CD4-positive, alpha-beta memory T cell (primary cell): ENCODE measurements at regions not wholly inside any gene's neighbourhood (a gene's known extent, or its start where the extent isn't known, plus 50 kb on each side); places are given as distances from the start of the nearest gene placed in this dataset.
A peak's percentile ranks its signal among the peaks of the same experiment; 100 is the strongest.

ENCODE experiments used
- CTCF ChIA-PET: fragments of 350-600 bp; sonication (Branson Sonifier 250); formaldehyde crosslinking; loops from one replicate; lab custom pipeline; 2021; ENCODE audit warnings: inconsistent platforms; ENCODE audit not compliant: partially characterized antibody; lab: Charles Lee
- POLR2A ChIA-PET: fragments of 350-600 bp; sonication (Branson Sonifier 250); formaldehyde crosslinking; loops from one replicate; lab custom pipeline; 2021; ENCODE audit not compliant: partially characterized antibody; lab: Charles Lee
- DNase-seq, 5 donors: peaks; one replicate each; pipeline versions ENCODE4 v3.0.0 to v3.0.0-alpha.2; 2020 to 2022; ENCODE audit warnings: mixed read lengths in 1 of 5
- H3K27ac ChIP-seq: one replicate; pipeline ENCODE4 v1.7.0; 2013; ENCODE audit warnings: low read depth, low read length
- H3K27me3 ChIP-seq: 2 replicates; pipeline ENCODE4 v1.7.0; 2013; ENCODE audit warnings: mild to moderate bottlenecking, low read length, moderate library complexity; ENCODE audit not compliant: insufficient read depth
- H3K36me3 ChIP-seq: 2 replicates; pipeline ENCODE4 v1.7.0; 2013; ENCODE audit warnings: mild to moderate bottlenecking, low read length, moderate library complexity; ENCODE audit not compliant: insufficient read depth
- H3K4me1 ChIP-seq: 2 replicates; pipeline ENCODE4 v1.7.0; 2013; ENCODE audit warnings: mild to moderate bottlenecking, low read length, moderate library complexity; ENCODE audit not compliant: insufficient read depth
- H3K4me3 ChIP-seq, 2 donors: one replicate each; pipeline ENCODE4 v1.7.0; 2013; ENCODE audit warnings: low read length in 2 of 2, mild to moderate bottlenecking in 1 of 2
- H3K9me3 ChIP-seq, 2 donors: one replicate each; pipeline ENCODE4 v1.7.0; 2013; ENCODE audit warnings: low read length in 2 of 2, control low read depth in 1 of 2; ENCODE audit not compliant: control insufficient read depth in 1 of 2
- H3K27ac Mint-ChIP-seq, 7 donors: one replicate each; pipeline ENCODE4 v1.8.0; 2020 to 2021; ENCODE audit warnings: mixed read lengths in 7 of 7, mild to moderate bottlenecking in 6 of 7, inconsistent platforms in 3 of 7, moderate library complexity in 3 of 7
- H3K27me3 Mint-ChIP-seq, 2 donors: one replicate each; pipeline ENCODE4 v1.8.0; 2020 to 2021; ENCODE audit warnings: mixed read lengths in 2 of 2
- H3K36me3 Mint-ChIP-seq, 2 donors: one replicate each; pipeline ENCODE4 v1.8.0; 2020 to 2021; ENCODE audit warnings: mixed read lengths in 2 of 2, inconsistent platforms in 1 of 2, mild to moderate bottlenecking in 1 of 2
- H3K4me1 Mint-ChIP-seq, 4 donors: one replicate each; pipeline ENCODE4 v1.8.0; 2020 to 2021; ENCODE audit warnings: mixed read lengths in 4 of 4, mild to moderate bottlenecking in 1 of 4
- H3K4me3 Mint-ChIP-seq, 8 donors: one replicate each; pipeline ENCODE4 v1.8.0; 2020 to 2021; ENCODE audit warnings: mixed read lengths in 8 of 8, mild to moderate bottlenecking in 7 of 8, moderate library complexity in 6 of 8, inconsistent platforms in 3 of 8
- H3K9me3 Mint-ChIP-seq, 8 donors: one replicate each; pipeline ENCODE4 v1.8.0; 2020 to 2021; ENCODE audit warnings: mixed read lengths in 8 of 8, mild to moderate bottlenecking in 5 of 8, inconsistent platforms in 3 of 8, moderate library complexity in 1 of 8
- intact Hi-C: fragments of 100-400 bp; cut with micrococcal nuclease; formaldehyde crosslinking; loops from one replicate; pipeline ENCODE4 v1.15.1; 2023

GRCh38 chr1:59096501-59096900 is 200.4 kb upstream of the FGGY start:
- CTCF ChIA-PET, result no interaction called here
- H3K9me3 Mint-ChIP-seq, result no peaks in the 10 kb centered on the region
- H3K4me3 Mint-ChIP-seq, result no peak overlapping the region

GRCh38 chr1:59098655-59099054 is 198.2 kb upstream of the FGGY start:
- no peaks in the 10 kb centered on the region for H3K9me3 Mint-ChIP-seq

More at GRCh38 chr1:59096501-59096900, 200.4 kb upstream of the FGGY start:
- Histone ChIP-seq H3K4me3 (no peak overlapping the region), H3K9me3 (no peaks in the 10 kb centered on the region), H3K27ac (no peak overlapping the region), H3K36me3 (no peaks in the 10 kb centered on the region), H3K27me3 (no peaks in the 10 kb centered on the region), H3K4me1 (no peaks in the 10 kb centered on the region)
- POLR2A ChIA-PET, result no interaction called here
- DNase-seq, result no peak
- no peak overlapping the region for H3K27ac Mint-ChIP-seq
- intact Hi-C loops, result no loop called here
- no peaks in the 10 kb centered on the region for H3K4me1 Mint-ChIP-seq
- peaks cover 0 to 1% of the 10 kb centered on the region in 2 donors for H3K27me3 Mint-ChIP-seq
- H3K36me3 Mint-ChIP-seq, result no peaks in the 10 kb centered on the region

GRCh38 chr1:59100708-59101374 is 196.1 kb upstream of the FGGY start:
- Histone ChIP-seq H3K4me3 (no peak overlapping the region), H3K36me3 (no peaks in the 10 kb centered on the region), H3K27me3 (no peaks in the 10 kb centered on the region), H3K4me1 (no peaks in the 10 kb centered on the region), H3K9me3 (no peaks in the 10 kb centered on the region), H3K27ac (no peak overlapping the region)
- POLR2A ChIA-PET, result no interaction called here
- H3K36me3 Mint-ChIP-seq, result no peaks in the 10 kb centered on the region
- peaks cover 0 to 1% of the 10 kb centered on the region in 2 donors for H3K27me3 Mint-ChIP-seq
- DNase-seq, result no peak
- intact Hi-C loops, result no loop called here
- no peaks in the 10 kb centered on the region for H3K4me1 Mint-ChIP-seq
- CTCF ChIA-PET, result no interaction called here
- H3K4me3 Mint-ChIP-seq, result no peak overlapping the region
- no peak overlapping the region for H3K27ac Mint-ChIP-seq
- no peaks in the 10 kb centered on the region for H3K9me3 Mint-ChIP-seq

More at GRCh38 chr1:59098655-59099054, 198.2 kb upstream of the FGGY start:
- POLR2A ChIA-PET, result no interaction called here
- no peak overlapping the region for H3K4me3 Mint-ChIP-seq
- H3K9me3 ChIP-seq, result no peaks in the 10 kb centered on the region
- no peaks in the 10 kb centered on the region for H3K36me3 Mint-ChIP-seq
- no peak overlapping the region for H3K27ac ChIP-seq
- no peak overlapping the region for H3K4me3 ChIP-seq
- no peaks in the 10 kb centered on the region for H3K4me1 Mint-ChIP-seq
- H3K36me3 ChIP-seq, result no peaks in the 10 kb centered on the region
- CTCF ChIA-PET, result no interaction called here
- no peaks in the 10 kb centered on the region for H3K27me3 ChIP-seq
- intact Hi-C loops, result no loop called here
- H3K27ac Mint-ChIP-seq, result no peak overlapping the region
- H3K4me1 ChIP-seq, result no peaks in the 10 kb centered on the region
- H3K27me3 Mint-ChIP-seq, result peaks cover 0 to 1% of the 10 kb centered on the region in 2 donors
- DNase-seq, result no peak

- DNase-seq, result no peak
- CTCF ChIA-PET, result no interaction called here
Measured at GRCh38 chr1:59101518-59101917, 195.4 kb upstream of the FGGY start.

GRCh38 chr1:59103457-59103856 is 193.4 kb upstream of the FGGY start:
- H3K27me3 ChIP-seq, result no peaks in the 10 kb centered on the region
- H3K9me3 Mint-ChIP-seq, result no peaks in the 10 kb centered on the region
- H3K27ac Mint-ChIP-seq, result peak overlapping the region in 1 of 7 donors; percentile 65
- peaks cover 0 to 1% of the 10 kb centered on the region in 2 donors for H3K27me3 Mint-ChIP-seq
- no peaks in the 10 kb centered on the region for H3K4me1 ChIP-seq
- no peaks in the 10 kb centered on the region for H3K36me3 ChIP-seq
- intact Hi-C loops, result no loop called here
- CTCF ChIA-PET, result no interaction called here
- H3K4me3 ChIP-seq, result no peak overlapping the region
- no peak overlapping the region for H3K27ac ChIP-seq
- H3K4me3 Mint-ChIP-seq, result no peak overlapping the region
- no peaks in the 10 kb centered on the region for H3K4me1 Mint-ChIP-seq
- POLR2A ChIA-PET, result no interaction called here
- no peaks in the 10 kb centered on the region for H3K9me3 ChIP-seq
- no peak for DNase-seq
- no peaks in the 10 kb centered on the region for H3K36me3 Mint-ChIP-seq

More at GRCh38 chr1:59101518-59101917, 195.4 kb upstream of the FGGY start:
- Mint-ChIP-seq H3K9me3 (no peaks in the 10 kb centered on the region), H3K36me3 (no peaks in the 10 kb centered on the region), H3K27ac (no peak overlapping the region), H3K4me3 (no peak overlapping the region), H3K27me3 (peaks cover 0 to 1% of the 10 kb centered on the region in 2 donors), H3K4me1 (no peaks in the 10 kb centered on the region)
- no peak overlapping the region for H3K27ac ChIP-seq
- POLR2A ChIA-PET, result no interaction called here
- H3K27me3 ChIP-seq, result no peaks in the 10 kb centered on the region
- no peaks in the 10 kb centered on the region for H3K36me3 ChIP-seq
- no peaks in the 10 kb centered on the region for H3K4me1 ChIP-seq
- no peak overlapping the region for H3K4me3 ChIP-seq
- intact Hi-C loops, result no loop called here
- no peaks in the 10 kb centered on the region for H3K9me3 ChIP-seq

- POLR2A ChIA-PET, result interaction anchor here (1.3 kb wide), 1 partner anchor 9 kb away, joined by 3 read pairs; no protein-coding TSS in a partner anchor
- no peaks in the 10 kb centered on the region for H3K36me3 ChIP-seq
- DNase-seq, result no peak
Measured at GRCh38 chr1:59104191-59104760, 192.6 kb upstream of the FGGY start.

GRCh38 chr1:59105548-59106507 is 191.1 kb upstream of the FGGY start:
- Histone ChIP-seq H3K27me3 (no peaks in the 10 kb centered on the region), H3K27ac (no peak overlapping the region), H3K36me3 (no peaks in the 10 kb centered on the region), H3K9me3 (no peaks in the 10 kb centered on the region), H3K4me1 (no peaks in the 10 kb centered on the region), H3K4me3 (no peak overlapping the region)
- Mint-ChIP-seq H3K27me3 (no peaks in the 10 kb centered on the region), H3K9me3 (no peaks in the 10 kb centered on the region), H3K36me3 (no peaks in the 10 kb centered on the region), H3K4me1 (no peaks in the 10 kb centered on the region), H3K27ac (peak overlapping the region in 2 of 7 donors; percentile 10 to 18), H3K4me3 (no peak overlapping the region)
- intact Hi-C loops, result no loop called here
- ChIA-PET POLR2A (no interaction called here), CTCF (no interaction called here)
- no peak for DNase-seq

More at GRCh38 chr1:59104191-59104760, 192.6 kb upstream of the FGGY start:
- Mint-ChIP-seq H3K36me3 (no peaks in the 10 kb centered on the region), H3K4me3 (no peak overlapping the region), H3K4me1 (no peaks in the 10 kb centered on the region), H3K9me3 (no peaks in the 10 kb centered on the region), H3K27me3 (no peaks in the 10 kb centered on the region), H3K27ac (no peak overlapping the region)
- H3K27ac ChIP-seq, result no peak overlapping the region
- H3K4me1 ChIP-seq, result no peaks in the 10 kb centered on the region
- intact Hi-C loops, result no loop called here
- H3K4me3 ChIP-seq, result no peak overlapping the region
- no peaks in the 10 kb centered on the region for H3K9me3 ChIP-seq
- CTCF ChIA-PET, result no interaction called here
- H3K27me3 ChIP-seq, result no peaks in the 10 kb centered on the region
